ENCODE measurements at regions not wholly inside any gene's neighbourhood (a gene's known extent, or its start where the extent isn't known, plus 50 kb on each side); places are given as distances from the start of the nearest gene placed in this dataset.
A peak's percentile ranks its signal among the peaks of the same experiment; 100 is the strongest.
"Not testable (repeated sequence)": the region's sequence is repeated elsewhere in the genome, so short reads cannot be mapped to it uniquely, and the experiment has no call there.

- peak; percentile 69 for DNase-seq
Observed at GRCh38 chr7:65251851-65252620, 121.6 kb upstream of the ZNF92 start.

GRCh38 chr7:65250697-65251395, 122.8 kb upstream of the ZNF92 start:
- no peak for DNase-seq

- no peak for DNase-seq
Observed at GRCh38 chr7:65250216-65250615, 123.4 kb upstream of the ZNF92 start.

GRCh38 chr7:65247491-65247890, 126.2 kb upstream of the ZNF92 start:
- no peak for DNase-seq

DNA sequence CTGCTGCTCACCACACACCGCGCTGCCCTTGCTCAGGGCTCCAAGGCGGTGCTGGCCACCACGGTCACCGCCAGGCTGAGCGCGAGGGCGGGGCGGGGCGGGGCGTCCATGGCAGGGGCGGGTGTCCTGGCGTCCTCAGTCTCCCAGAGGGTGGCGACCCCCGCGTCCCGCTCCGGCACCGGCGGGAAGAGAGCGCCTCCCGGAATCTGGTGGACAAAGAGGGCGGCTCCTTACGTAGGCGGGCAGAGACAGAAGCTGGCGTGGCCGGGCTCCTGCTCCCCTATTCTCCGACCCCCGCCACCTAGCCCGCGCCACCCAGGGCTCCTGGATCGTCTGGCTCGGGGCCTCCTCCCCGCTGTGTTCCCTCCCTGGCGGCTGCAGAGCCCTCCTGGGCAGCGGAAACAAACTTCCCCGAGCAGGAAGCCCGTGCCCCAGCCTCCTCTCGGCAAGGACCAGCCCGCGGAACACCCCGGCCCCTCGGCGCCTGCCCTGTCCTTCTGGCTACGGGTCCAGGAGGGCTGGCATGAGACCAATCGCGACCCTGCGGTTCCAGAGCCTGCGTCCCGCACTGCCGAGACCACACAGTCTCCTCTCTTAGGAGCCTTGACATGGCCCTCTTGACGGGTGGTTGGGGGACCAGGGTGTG, 133.8 kb upstream of the ZNF92 start:
- DNase-seq: peak; percentile 76

DNA sequence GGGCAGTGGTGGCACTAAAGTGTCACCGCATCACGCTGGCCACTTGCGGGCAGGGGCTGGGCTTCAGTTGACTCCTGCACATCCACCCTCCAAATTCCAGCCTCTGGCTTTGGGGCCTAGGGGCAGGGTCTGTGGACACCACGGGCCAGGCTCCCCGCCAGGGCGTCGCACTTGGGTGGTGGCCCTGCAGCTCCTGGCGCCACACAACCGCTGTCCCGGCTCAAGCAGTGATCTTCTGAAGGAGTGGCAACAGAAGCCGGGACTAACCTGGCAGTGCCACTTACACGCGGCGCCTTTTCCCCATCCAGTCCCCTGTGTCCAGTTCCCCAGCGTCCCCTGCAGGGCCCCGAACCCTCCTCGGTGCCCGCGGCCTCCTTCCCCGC, 134.3 kb upstream of the ZNF92 start:
- peak; percentile 46 for DNase-seq

DNA sequence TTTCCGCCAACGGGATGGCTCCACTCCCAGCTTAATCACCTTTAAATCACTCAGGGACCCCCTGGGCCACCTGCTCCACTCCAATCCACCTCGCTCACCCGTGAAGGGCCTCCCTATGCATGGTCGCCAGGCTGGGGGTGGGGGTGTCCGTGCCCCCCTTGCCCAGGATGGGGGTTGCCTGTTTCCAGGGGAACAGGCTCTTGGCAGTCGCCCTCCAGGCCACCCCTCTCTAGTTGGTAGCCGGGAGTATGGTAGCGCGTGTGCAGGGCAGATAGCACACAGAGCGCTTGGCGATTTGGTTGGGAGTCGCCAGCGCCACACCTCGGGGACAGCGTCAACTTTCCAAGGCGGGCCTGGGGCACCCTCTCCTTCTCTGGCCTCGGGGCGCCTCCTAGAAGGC, 134.9 kb upstream of the ZNF92 start:
- DNase-seq: no peak

DNA sequence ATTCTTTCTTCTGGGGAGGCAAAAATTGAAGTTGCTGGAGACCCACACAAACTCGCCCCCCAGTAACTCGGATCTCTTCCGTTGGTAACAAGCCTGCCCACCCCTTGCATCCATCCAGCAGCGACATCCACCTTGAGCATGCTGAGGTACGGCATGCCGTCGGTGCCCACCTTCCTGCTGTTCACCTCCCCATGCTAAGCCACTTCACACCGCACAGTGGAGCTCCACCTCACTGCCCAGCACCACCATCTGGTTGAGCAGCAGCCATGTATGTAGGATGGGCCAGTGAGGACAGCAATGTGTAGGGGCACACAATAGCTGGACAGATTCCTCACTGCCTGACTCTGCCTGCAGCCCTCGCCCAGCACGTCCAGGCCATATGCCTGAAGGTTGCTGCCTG, 138.1 kb upstream of the ZNF92 start:
- no peak for DNase-seq

GRCh38 chr7:65233409-65234034, 140.1 kb upstream of the ZNF92 start:
- DNase-seq: no peak

DNA sequence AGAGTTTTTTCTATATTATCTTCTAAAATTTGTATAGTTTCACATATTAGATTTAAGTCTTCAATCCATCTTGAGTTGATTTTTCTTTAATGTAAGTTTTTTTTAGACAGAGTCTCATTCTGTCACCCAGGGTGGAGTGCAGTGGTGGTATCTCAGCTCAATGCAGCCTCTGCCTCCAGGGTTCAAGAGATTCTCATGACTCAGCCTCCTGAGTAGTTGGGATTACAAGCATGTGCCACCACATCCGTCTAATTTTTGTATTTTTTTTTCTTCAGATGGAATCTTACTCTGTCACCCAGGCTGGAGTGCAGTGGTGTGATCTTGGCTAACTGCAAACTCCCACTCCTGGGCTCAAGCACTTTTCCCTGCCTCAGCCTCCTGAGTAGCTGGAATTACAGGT, 143.4 kb upstream of the ZNF92 start:
- DNase-seq: no peak

GRCh38 chr7:65225422-65226006, 148.1 kb upstream of the ZNF92 start:
- no peak for DNase-seq

DNA sequence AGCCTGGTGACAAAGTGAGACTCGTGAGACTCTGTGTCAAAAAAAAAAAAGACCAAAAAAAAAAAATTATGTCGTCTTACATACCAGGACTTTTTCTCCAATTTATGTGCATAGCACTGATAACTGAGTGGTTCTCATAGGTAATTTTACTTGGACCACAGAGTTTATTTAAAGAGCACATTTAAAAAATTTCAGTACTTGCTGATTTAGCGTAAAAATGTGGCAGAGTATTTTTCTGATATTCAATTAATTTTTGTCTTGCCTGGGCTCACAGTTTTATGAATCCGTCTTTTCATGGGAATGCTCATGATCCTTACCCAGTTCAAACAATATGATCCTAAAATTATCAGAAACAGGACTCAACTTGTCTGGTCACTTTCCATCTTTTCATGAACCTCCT, 151.0 kb upstream of the ZNF92 start:
- no peak for DNase-seq

DNA sequence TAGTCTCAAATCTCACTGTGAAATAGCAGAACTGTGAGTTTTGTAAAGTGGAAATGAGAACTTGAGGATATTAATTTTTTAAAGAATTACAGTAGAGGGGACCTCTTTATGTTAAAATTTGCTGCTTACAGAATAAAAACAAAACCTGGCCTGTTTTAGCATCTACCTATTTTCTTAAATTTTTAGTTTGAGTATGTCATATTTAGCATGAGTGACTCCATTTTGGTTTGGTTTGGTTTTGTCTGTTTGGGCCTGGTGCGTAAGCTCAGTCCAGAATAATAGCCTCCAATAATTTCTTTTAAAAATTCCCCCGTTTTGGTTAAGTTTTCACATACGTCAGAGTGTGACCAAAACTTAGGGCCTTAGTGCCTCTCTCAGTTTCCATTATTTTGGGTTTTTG, 152.0 kb upstream of the ZNF92 start:
- DNase-seq: no peak

DNA sequence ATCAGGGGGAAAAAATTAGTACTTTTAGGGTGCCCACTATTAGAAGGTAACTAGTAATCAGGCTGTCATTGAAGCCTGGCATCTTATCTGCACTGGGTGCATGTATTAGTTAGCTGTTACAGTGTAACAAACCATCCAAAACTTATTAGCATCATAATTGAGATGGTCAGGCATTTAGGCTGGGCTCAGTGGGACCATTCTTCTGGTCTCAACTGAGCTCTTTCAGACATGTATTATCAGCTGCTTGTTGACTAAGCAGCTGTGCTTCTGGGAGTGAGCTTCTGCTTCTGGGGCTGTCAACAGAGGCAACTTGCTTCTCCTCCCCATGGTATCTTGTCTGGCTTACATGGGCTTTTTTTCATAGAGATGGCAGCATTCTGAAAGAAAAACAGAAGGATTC, 154.0 kb upstream of the ZNF92 start:
- no peak for DNase-seq

DNA sequence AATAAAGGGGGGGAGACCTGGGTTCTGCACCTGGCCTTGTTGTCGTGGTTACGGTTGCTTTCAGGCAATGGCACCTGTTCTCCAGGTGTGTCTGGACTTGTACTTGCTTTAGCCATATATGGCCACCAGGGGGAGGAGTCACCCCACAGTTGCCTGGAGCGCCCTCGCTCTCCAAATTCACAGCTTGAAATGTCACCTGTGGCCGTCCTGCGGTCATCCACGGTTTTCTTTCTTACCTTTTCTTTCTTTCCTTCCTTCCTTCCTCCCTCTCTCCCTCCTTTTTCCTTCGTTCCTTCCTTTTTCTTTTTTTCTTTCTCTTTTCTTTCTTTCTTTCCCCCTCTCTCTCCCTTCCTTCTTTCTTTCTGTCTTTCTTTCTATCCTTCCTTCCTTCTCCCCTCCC, 157.2 kb upstream of the ZNF92 start:
- DNase-seq: no peak

- DNase-seq: not testable (repeated sequence)
Observed at GRCh38 chr7:65213260-65213659, 160.4 kb upstream of the ZNF92 start.

GRCh38 chr7:65199221-65199620, 174.4 kb upstream of the ZNF92 start:
- not testable (repeated sequence) for DNase-seq

- DNase-seq: not testable (repeated sequence)
Observed at GRCh38 chr7:65193334-65194058, 180.2 kb upstream of the ZNF92 start.

- DNase-seq: not testable (repeated sequence)
Observed at GRCh38 chr7:65177041-65177440, 170.6 kb upstream of the ERV3-1 start.

DNA sequence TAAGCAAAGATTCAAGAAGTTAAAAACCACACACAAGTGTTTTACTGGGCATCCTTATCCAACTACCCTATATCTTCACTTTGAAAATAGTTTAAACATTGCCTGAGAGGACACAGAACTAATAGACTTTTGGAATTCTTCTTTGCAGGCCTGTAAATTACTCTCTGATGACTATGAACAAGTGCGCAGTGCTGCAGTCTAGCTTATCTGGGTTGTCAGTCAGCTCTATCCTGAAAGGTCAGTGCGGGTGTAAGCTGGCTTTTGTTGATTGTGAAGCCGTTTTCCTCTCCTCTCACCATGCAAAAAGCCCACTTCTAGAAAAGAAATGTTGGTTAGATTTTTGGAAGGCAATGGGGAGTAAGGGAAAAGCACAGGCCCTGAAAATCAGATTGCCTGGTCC, 143.6 kb upstream of the ERV3-1 start:
- not testable (repeated sequence) for DNase-seq

GRCh38 chr7:65146118-65146914, 139.8 kb upstream of the ERV3-1 start:
- DNase-seq: not testable (repeated sequence)

DNA sequence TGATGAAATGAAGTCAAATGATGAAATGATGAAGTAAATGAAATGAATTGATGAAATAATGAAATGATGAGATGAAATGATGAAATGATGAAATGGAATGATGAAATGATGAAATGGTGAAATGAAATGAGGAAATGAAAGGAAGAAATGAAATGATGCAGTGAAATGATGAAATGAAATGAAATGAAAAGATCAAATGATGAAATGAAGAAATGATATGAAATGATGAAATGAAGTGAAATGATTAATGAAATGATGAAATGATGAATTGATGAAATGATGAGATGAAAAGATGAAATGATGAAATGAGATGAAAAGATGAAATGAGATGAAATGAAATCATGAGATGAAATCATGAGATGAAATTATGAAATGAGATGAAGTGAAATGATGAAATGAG, 139.2 kb upstream of the ERV3-1 start:
- DNase-seq: not testable (repeated sequence)
